WTC11 (cell line): ENCODE measurements at regions not wholly inside any gene's neighbourhood (a gene's known extent, or its start where the extent isn't known, plus 50 kb on each side); places are given as distances from the start of the nearest gene placed in this dataset.

Source experiments
- ATAC-seq: fragments of 200-7000 bp; cut with Tn5 transposase; 2 replicates; pipeline ENCODE4 v1.10.0; 2021; ENCODE audit warnings: mild to moderate bottlenecking, moderate library complexity
- CTCF ChIA-PET: fragments of 300-600 bp; sonication (Branson Sonifier 250); formaldehyde crosslinking; loops from one replicate; lab custom pipeline; 2021; ENCODE audit warnings: antibody characterized with exemption; lab: Charles Lee
- POLR2A ChIA-PET: fragments of 350-600 bp; sonication (Branson Sonifier 250); formaldehyde crosslinking; loops from one replicate; lab custom pipeline; 2021; ENCODE audit warnings: antibody characterized with exemption; lab: Charles Lee
- DNase-seq: peaks from one replicate; pipeline ENCODE4 v3.0.0; 2021; ENCODE audit warnings: low spot score
- H3K27ac Mint-ChIP-seq: 2 replicates; pipeline ENCODE4 v1.8.0; 2021; ENCODE audit warnings: mixed read lengths
- H3K27me3 Mint-ChIP-seq: 2 replicates; pipeline ENCODE4 v1.8.0; 2021; ENCODE audit warnings: low read depth, mild to moderate bottlenecking, moderate library complexity, mixed read lengths
- H3K36me3 Mint-ChIP-seq: 2 replicates; pipeline ENCODE4 v1.8.0; 2021; ENCODE audit warnings: mixed read lengths
- H3K4me1 Mint-ChIP-seq: 2 replicates; pipeline ENCODE4 v1.8.0; 2022; ENCODE audit warnings: mixed read lengths
- H3K4me3 Mint-ChIP-seq: 2 replicates; pipeline ENCODE4 v1.8.0; 2021; ENCODE audit warnings: mild to moderate bottlenecking, moderate library complexity, mixed read lengths
- H3K9me3 Mint-ChIP-seq: 2 replicates; pipeline ENCODE4 v1.8.0; 2021; ENCODE audit warnings: mixed read lengths
- ATF3 ChIP-seq: sonication (generic); formaldehyde crosslinking; conservative IDR thresholded peaks from 2 replicates; pipeline ENCODE4 v1.8.1; 2022; ENCODE audit warnings: mild to moderate bottlenecking, missing genetic modification reagents
- CREM ChIP-seq: sonication (generic); formaldehyde crosslinking; IDR thresholded peaks from 2 replicates; pipeline ENCODE4 v1.8.1; 2022; ENCODE audit warnings: mild to moderate bottlenecking, missing genetic modification reagents, moderate library complexity
- ELF4 ChIP-seq: sonication (generic); formaldehyde crosslinking; IDR thresholded peaks from 2 replicates; pipeline ENCODE4 v1.8.1; 2022; ENCODE audit warnings: low read depth, mild to moderate bottlenecking, moderate library complexity, missing genetic modification reagents
- EMX1 ChIP-seq: fragments of 250-450 bp; sonication (Bioruptor Pico); IDR thresholded peaks from 2 replicates; pipeline ENCODE4 v1.8.0; 2021; ENCODE audit warnings: mild to moderate bottlenecking
- FOXK1 ChIP-seq: sonication (generic); formaldehyde crosslinking; IDR thresholded peaks from 2 replicates; pipeline ENCODE4 v1.8.0; 2022; ENCODE audit warnings: mild to moderate bottlenecking, moderate library complexity, missing genetic modification reagents
- GABPB1 ChIP-seq: sonication (generic); formaldehyde crosslinking; IDR thresholded peaks from 2 replicates; pipeline ENCODE4 v1.8.1; 2023; ENCODE audit warnings: mild to moderate bottlenecking, missing genetic modification reagents
- IRF2 ChIP-seq: sonication (generic); formaldehyde crosslinking; IDR thresholded peaks from 2 replicates; pipeline ENCODE4 v1.8.0; 2022; ENCODE audit warnings: low read depth, missing genetic modification reagents, borderline replicate concordance
- MLX ChIP-seq: sonication (generic); formaldehyde crosslinking; IDR thresholded peaks from 2 replicates; pipeline ENCODE4 v1.8.1; 2023; ENCODE audit warnings: mild to moderate bottlenecking, missing genetic modification reagents, moderate library complexity
- MYBL2 ChIP-seq: sonication (generic); formaldehyde crosslinking; IDR thresholded peaks from 2 replicates; pipeline ENCODE4 v1.8.1; 2023; ENCODE audit warnings: mild to moderate bottlenecking, moderate library complexity, missing genetic modification reagents
- NFE2L1 ChIP-seq: sonication (generic); formaldehyde crosslinking; IDR thresholded peaks from 2 replicates; pipeline ENCODE4 v1.8.1; 2023; ENCODE audit warnings: missing genetic modification reagents
- NR3C1 ChIP-seq: sonication (generic); formaldehyde crosslinking; conservative IDR thresholded peaks from 2 replicates; pipeline ENCODE4 v1.8.1; 2023; ENCODE audit warnings: low read depth, mild to moderate bottlenecking, missing genetic modification reagents
- SMAD3 ChIP-seq: sonication (generic); formaldehyde crosslinking; IDR thresholded peaks from 2 replicates; pipeline ENCODE4 v1.8.0; 2022; ENCODE audit warnings: missing genetic modification reagents, mild to moderate bottlenecking, borderline replicate concordance
- STAT6 ChIP-seq: sonication (generic); formaldehyde crosslinking; conservative IDR thresholded peaks from 2 replicates; pipeline ENCODE4 v1.8.1; 2023; ENCODE audit warnings: mild to moderate bottlenecking, low read depth, missing genetic modification reagents, moderate library complexity
- TCF7 ChIP-seq: sonication (generic); formaldehyde crosslinking; IDR thresholded peaks from 2 replicates; pipeline ENCODE4 v1.8.0; 2022; ENCODE audit warnings: mild to moderate bottlenecking, low read depth, missing genetic modification reagents, moderate library complexity
- TEAD1 ChIP-seq: sonication (generic); formaldehyde crosslinking; IDR thresholded peaks from 2 replicates; pipeline ENCODE4 v1.8.0; 2022; ENCODE audit warnings: mild to moderate bottlenecking, missing genetic modification reagents
- TEAD4 ChIP-seq: sonication (generic); formaldehyde crosslinking; IDR thresholded peaks from 2 replicates; pipeline ENCODE4 v1.8.0; 2022; ENCODE audit warnings: mild to moderate bottlenecking, missing genetic modification reagents
- ZBTB21 ChIP-seq: sonication (generic); formaldehyde crosslinking; IDR thresholded peaks from 2 replicates; pipeline ENCODE4 v1.8.1; 2023; ENCODE audit warnings: mild to moderate bottlenecking, missing genetic modification reagents, borderline replicate concordance
- ZNF121 ChIP-seq: sonication (generic); formaldehyde crosslinking; IDR thresholded peaks from 2 replicates; pipeline ENCODE4 v1.8.0; 2023; ENCODE audit warnings: missing genetic modification reagents
- ZNF232 ChIP-seq: sonication (generic); formaldehyde crosslinking; IDR thresholded peaks from 2 replicates; pipeline ENCODE4 v1.8.0; 2022; ENCODE audit warnings: mild to moderate bottlenecking, missing genetic modification reagents
- ZNF317 ChIP-seq: sonication (generic); formaldehyde crosslinking; IDR thresholded peaks from 2 replicates; pipeline ENCODE4 v1.8.1; 2023; ENCODE audit warnings: low read depth, mild to moderate bottlenecking, moderate library complexity, missing genetic modification reagents, borderline replicate concordance
- ZSCAN18 ChIP-seq: fragments of 250-450 bp; sonication (Bioruptor Pico); IDR thresholded peaks from 2 replicates; pipeline ENCODE4 v2.1.2; 2022; ENCODE audit warnings: mild to moderate bottlenecking, moderate library complexity
- TF ChIP-seq, protein P1 (sequence below): sonication (generic); formaldehyde crosslinking; IDR thresholded peaks from 2 replicates; pipeline ENCODE4 v1.8.0; 2023; ENCODE audit warnings: missing genetic modification reagents
- TF ChIP-seq, protein P2 (sequence below): fragments of 250-450 bp; sonication (Bioruptor Pico); conservative IDR thresholded peaks from 2 replicates; pipeline ENCODE4 v1.9.0; 2021; ENCODE audit warnings: mild to moderate bottlenecking
- TF ChIP-seq, protein P3 (sequence below): fragments of 250-450 bp; sonication (Bioruptor Pico); IDR thresholded peaks from 2 replicates; pipeline ENCODE4 v1.9.0; 2021; ENCODE audit warnings: mild to moderate bottlenecking
- TF ChIP-seq, protein P4 (sequence below): fragments of 250-450 bp; sonication (Bioruptor Pico); IDR thresholded peaks from 2 replicates; pipeline ENCODE4 v1.9.0; 2021; ENCODE audit warnings: moderate library complexity, mild to moderate bottlenecking, inconsistent platforms, borderline replicate concordance

DNA sequence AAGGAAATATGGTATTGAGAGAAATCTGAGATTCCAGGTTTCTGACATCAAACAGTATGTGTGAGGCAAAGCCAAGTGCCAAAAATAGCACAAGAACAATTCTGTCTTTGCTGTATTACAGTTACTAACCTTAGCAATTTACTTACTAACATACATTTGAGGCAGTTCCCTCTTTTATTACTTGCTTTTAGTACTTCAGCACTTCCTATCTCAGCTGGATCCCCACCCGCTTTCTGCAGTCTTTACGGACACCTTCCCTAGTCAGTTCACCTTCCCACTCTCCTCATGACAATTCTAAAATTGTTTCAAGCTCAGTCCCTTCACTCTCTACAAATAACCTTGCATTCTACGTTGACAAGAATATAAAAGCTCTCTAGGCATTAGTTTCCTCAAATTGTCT is 79.2 kb downstream of the ELAPOR2 start:
- no peak for ATAC-seq
- Mint-ChIP-seq H3K4me1 (peaks cover 41% of the 10 kb centered on the region), H3K36me3 (peaks cover 31% of the 10 kb centered on the region), H3K4me3 (no peak overlapping the region), H3K27me3 (no peaks in the 10 kb centered on the region), H3K27ac (no peak overlapping the region), H3K9me3 (peaks cover 32% of the 10 kb centered on the region)
- TF ChIP-seq ELF4 (no peak), TCF7 (CRISPR knock-in tag) (no peak), EMX1 (CRISPR knock-in tag) (no peak), NR3C1 (no peak), MLX (no peak), ZNF121 (CRISPR knock-in tag) (no peak), FOXK1 (CRISPR knock-in tag) (no peak), GABPB1 (CRISPR knock-in tag) (no peak), IRF2 (CRISPR knock-in tag) (no peak), ZBTB21 (CRISPR knock-in tag) (no peak), ZSCAN18 (CRISPR knock-in tag) (no peak), CREM (CRISPR knock-in tag) (no peak), STAT6 (no peak), MYBL2 (no peak)
- TF ChIP-seq, protein P1, sequence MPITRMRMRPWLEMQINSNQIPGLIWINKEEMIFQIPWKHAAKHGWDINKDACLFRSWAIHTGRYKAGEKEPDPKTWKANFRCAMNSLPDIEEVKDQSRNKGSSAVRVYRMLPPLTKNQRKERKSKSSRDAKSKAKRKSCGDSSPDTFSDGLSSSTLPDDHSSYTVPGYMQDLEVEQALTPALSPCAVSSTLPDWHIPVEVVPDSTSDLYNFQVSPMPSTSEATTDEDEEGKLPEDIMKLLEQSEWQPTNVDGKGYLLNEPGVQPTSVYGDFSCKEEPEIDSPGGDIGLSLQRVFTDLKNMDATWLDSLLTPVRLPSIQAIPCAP (CRISPR knock-in tag) = no peak
- TF ChIP-seq, protein P2, sequence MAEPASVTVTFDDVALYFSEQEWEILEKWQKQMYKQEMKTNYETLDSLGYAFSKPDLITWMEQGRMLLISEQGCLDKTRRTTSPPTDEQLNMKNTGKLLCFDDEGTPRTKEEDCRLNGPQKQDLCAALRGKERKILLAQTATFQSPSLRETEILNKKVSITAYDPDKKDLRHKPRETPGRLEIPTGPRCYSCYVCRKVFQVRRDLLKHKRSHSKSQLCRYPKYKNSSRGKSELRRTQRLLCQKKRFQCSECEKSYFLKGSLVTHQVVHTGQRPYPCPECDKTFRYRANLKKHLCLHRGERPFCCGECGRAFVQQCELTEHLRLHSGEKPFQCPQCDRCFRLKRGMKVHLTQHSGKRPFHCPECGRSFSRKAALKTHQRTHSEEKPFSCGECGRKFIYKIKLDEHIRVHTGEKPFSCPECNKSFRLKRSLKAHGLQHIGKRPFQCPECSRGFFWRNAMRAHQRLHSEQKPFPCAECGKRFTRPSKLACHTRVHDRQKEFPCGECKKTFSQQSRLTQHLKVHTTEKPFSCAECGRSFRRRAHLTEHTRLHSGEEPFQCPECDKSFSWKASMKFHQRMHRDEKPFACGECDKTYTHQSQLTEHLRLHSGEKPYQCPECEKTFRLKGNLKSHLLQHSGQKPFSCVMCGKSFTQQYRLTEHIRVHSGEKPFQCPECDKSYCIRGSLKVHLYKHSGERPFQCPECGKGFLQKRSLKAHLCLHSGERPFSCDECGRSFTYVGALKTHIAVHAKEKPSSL (CRISPR knock-in tag) = no peak
- no peak for DNase-seq
- POLR2A ChIA-PET = no interaction called here
- CTCF ChIA-PET = no interaction called here

GRCh38 chr7:86978808-86979506 is 80.5 kb downstream of the ELAPOR2 start:
- peaks cover 41% of the 10 kb centered on the region for H3K4me1 Mint-ChIP-seq
- peaks cover 19% of the 10 kb centered on the region for H3K9me3 Mint-ChIP-seq
- ATAC-seq (no peak), DNase-seq (no peak)
- no peak overlapping the region for H3K4me3 Mint-ChIP-seq
- H3K36me3 Mint-ChIP-seq = peaks cover 19% of the 10 kb centered on the region
- no peak overlapping the region for H3K27ac Mint-ChIP-seq
- POLR2A ChIA-PET = interaction anchor here (0.6 kb wide), 1 partner anchor 14 kb away, joined by 3 read pairs; no protein-coding TSS in a partner anchor
- CTCF ChIA-PET = no interaction called here
- no peaks in the 10 kb centered on the region for H3K27me3 Mint-ChIP-seq
- TF ChIP-seq ZNF317 (CRISPR knock-in tag) (no peak), ATF3 (no peak), CREM (CRISPR knock-in tag) (no peak), ZNF232 (CRISPR knock-in tag) (no peak), NFE2L1 (CRISPR knock-in tag) (no peak), SMAD3 (CRISPR knock-in tag) (no peak), TEAD4 (no peak), TEAD1 (CRISPR knock-in tag) (no peak)
- TF ChIP-seq, protein P3, sequence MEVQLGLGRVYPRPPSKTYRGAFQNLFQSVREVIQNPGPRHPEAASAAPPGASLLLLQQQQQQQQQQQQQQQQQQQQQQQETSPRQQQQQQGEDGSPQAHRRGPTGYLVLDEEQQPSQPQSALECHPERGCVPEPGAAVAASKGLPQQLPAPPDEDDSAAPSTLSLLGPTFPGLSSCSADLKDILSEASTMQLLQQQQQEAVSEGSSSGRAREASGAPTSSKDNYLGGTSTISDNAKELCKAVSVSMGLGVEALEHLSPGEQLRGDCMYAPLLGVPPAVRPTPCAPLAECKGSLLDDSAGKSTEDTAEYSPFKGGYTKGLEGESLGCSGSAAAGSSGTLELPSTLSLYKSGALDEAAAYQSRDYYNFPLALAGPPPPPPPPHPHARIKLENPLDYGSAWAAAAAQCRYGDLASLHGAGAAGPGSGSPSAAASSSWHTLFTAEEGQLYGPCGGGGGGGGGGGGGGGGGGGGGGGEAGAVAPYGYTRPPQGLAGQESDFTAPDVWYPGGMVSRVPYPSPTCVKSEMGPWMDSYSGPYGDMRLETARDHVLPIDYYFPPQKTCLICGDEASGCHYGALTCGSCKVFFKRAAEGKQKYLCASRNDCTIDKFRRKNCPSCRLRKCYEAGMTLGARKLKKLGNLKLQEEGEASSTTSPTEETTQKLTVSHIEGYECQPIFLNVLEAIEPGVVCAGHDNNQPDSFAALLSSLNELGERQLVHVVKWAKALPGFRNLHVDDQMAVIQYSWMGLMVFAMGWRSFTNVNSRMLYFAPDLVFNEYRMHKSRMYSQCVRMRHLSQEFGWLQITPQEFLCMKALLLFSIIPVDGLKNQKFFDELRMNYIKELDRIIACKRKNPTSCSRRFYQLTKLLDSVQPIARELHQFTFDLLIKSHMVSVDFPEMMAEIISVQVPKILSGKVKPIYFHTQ = no peak
- TF ChIP-seq, protein P4, sequence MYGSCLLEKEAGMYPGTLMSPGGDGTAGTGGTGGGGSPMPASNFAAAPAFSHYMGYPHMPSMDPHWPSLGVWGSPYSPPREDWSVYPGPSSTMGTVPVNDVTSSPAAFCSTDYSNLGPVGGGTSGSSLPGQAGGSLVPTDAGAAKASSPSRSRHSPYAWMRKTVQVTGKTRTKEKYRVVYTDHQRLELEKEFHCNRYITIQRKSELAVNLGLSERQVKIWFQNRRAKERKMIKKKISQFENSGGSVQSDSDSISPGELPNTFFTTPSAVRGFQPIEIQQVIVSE (CRISPR knock-in tag) = no peak
